Loucy (cell line): ENCODE measurements at regions not wholly inside any gene's neighbourhood (a gene's known extent, or its start where the extent isn't known, plus 50 kb on each side); places are given as distances from the start of the nearest gene placed in this dataset.

Source experiments
- CTCF ChIP-seq: fragments of 200-600 bp; sonication (generic); conservative IDR thresholded peaks from 2 replicates; pipeline ENCODE4 v1.5.1; 2014; ENCODE audit warnings: mild to moderate bottlenecking, antibody characterized with exemption, low read length
- EZH2phosphoT487 ChIP-seq: fragments of 200-600 bp; IDR thresholded peaks from 2 replicates; pipeline ENCODE4 v1.6.1; 2018; ENCODE audit warnings: antibody characterized with exemption, mild to moderate bottlenecking, moderate library complexity, borderline replicate concordance

GRCh38 chr2:138078153-138078552 lies 113.9 kb downstream of the HNMT start:
- no peak for TF ChIP-seq CTCF
- no peak for TF ChIP-seq EZH2phosphoT487
